H4 (cell line): ENCODE measurements at regions not wholly inside any gene's neighbourhood (a gene's known extent, or its start where the extent isn't known, plus 50 kb on each side); places are given as distances from the start of the nearest gene placed in this dataset.
A peak's percentile ranks its signal among the peaks of the same experiment; 100 is the strongest.
"Not testable (repeated sequence)": the region's sequence is repeated elsewhere in the genome, so short reads cannot be mapped to it uniquely, and the experiment has no call there.

Experiments
- DNase-seq: peaks from one replicate; pipeline ENCODE4 v3.0.0-alpha.2; 2015; ENCODE audit warnings: low spot score

- DNase-seq: no peak
Measured at GRCh38 chr2:111664275-111664850, 219.6 kb downstream of the ANAPC1 start.

- DNase-seq: no peak
Measured at GRCh38 chr2:111665011-111665410, 219.0 kb downstream of the ANAPC1 start.

- no peak for DNase-seq
Measured at GRCh38 chr2:111665551-111666116, 218.4 kb downstream of the ANAPC1 start.

- no peak for DNase-seq
Measured at GRCh38 chr2:111666160-111666559, 217.8 kb downstream of the ANAPC1 start.

GRCh38 chr2:111667001-111667400 lies 217.0 kb downstream of the ANAPC1 start:
- DNase-seq: no peak

- DNase-seq: peak; percentile 46
Measured at GRCh38 chr2:111667542-111668273, 216.3 kb downstream of the ANAPC1 start.

- no peak for DNase-seq
Measured at GRCh38 chr2:111668274-111668616, 215.7 kb downstream of the ANAPC1 start.

GRCh38 chr2:111668741-111669140 lies 215.3 kb downstream of the ANAPC1 start:
- no peak for DNase-seq

GRCh38 chr2:111669928-111670695 lies 213.9 kb downstream of the ANAPC1 start:
- no peak for DNase-seq

- DNase-seq: no peak
Measured at GRCh38 chr2:111670776-111671175, 213.2 kb downstream of the ANAPC1 start.

GRCh38 chr2:111671426-111672150 lies 212.4 kb downstream of the ANAPC1 start:
- DNase-seq: no peak

- not testable (repeated sequence) for DNase-seq
Measured at GRCh38 chr2:111672641-111673040, 211.4 kb downstream of the ANAPC1 start.

GRCh38 chr2:111673526-111673925 lies 210.5 kb downstream of the ANAPC1 start:
- no peak for DNase-seq

- DNase-seq: no peak
Measured at GRCh38 chr2:111675419-111676194, 208.4 kb downstream of the ANAPC1 start.

GRCh38 chr2:111676291-111676822 lies 207.6 kb downstream of the ANAPC1 start:
- peak; percentile 52 for DNase-seq

- DNase-seq: no peak
Measured at GRCh38 chr2:111678161-111678560, 205.8 kb downstream of the ANAPC1 start.

GRCh38 chr2:111678651-111679050 lies 205.3 kb downstream of the ANAPC1 start:
- no peak for DNase-seq

- DNase-seq: no peak
Measured at GRCh38 chr2:111679202-111679601, 204.8 kb downstream of the ANAPC1 start.

- no peak for DNase-seq
Measured at GRCh38 chr2:111684611-111685010, 199.4 kb downstream of the ANAPC1 start.

GRCh38 chr2:111685342-111685741 lies 198.7 kb downstream of the ANAPC1 start:
- no peak for DNase-seq

- no peak for DNase-seq
Measured at GRCh38 chr2:111686994-111687393, 197.0 kb downstream of the ANAPC1 start.
